SH-SY5Y (cell line): ENCODE measurements at regions not wholly inside any gene's neighbourhood (a gene's known extent, or its start where the extent isn't known, plus 50 kb on each side); places are given as distances from the start of the nearest gene placed in this dataset.

Source experiments
- GATA2 ChIP-seq: IDR thresholded peaks from 2 replicates; pipeline ENCODE4 v1.6.1; 2011; ENCODE audit warnings: mild to moderate bottlenecking, low read depth, low read length
- GATA3 ChIP-seq: IDR thresholded peaks from 2 replicates; pipeline ENCODE4 v1.6.1; 2011; ENCODE audit warnings: low read depth, mild to moderate bottlenecking, low read length, moderate library complexity

DNA sequence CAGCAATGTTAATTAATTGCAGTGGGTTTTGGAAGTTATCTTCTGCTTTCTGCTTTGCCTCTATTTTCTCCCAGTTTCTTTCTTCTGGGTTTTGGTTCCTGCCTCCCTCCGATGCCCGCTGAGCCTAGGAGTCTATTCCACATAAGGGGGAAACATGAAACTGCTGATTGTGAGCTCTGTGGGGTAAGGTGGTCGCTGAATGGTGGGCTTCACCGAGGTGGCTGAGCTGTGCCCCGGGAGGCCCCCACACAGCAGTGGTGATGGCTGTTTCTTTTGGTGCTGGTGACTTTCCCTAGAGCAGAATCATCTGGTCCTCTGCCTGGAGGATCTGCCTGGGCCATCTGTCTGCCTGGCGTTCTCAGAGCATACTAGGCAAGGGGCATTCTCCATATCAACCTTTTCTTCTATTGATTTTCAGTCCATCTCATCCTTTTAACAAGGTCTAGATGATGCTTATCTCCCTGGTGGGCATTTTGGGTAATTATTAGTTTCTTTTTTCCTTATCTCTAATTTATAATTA lies 68.8 kb upstream of the ATP2B2 start:
- no peak for TF ChIP-seq GATA2
- TF ChIP-seq GATA3: no peak

DNA sequence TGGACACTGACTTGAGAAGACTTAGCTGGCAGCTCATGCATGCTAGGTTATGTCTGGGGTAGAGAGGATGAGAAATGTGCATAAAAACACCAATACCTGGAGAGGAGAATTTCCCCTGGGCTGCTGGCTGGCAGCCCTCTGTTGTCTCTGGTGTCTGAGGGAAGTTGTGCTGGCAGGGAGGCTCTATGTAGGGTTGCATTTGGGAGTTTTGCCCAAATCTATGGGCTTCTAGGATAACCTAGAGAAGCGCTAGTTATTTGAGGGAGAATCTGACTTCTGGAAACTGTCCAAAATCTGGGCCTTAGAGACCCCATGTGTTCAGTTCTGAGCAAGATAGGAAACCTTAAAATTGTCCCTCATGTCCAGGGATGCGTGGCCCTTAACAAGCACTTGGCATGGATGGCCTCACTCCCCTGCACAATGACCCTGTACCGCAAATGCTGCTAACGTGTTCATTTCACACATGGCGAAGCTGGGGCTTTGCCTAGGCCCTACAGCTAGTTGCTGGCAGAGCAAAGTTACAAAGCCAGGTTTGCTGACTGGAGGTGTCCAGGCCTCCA lies 70.3 kb upstream of the ATP2B2 start:
- TF ChIP-seq GATA2 (no peak), GATA3 (no peak)

DNA sequence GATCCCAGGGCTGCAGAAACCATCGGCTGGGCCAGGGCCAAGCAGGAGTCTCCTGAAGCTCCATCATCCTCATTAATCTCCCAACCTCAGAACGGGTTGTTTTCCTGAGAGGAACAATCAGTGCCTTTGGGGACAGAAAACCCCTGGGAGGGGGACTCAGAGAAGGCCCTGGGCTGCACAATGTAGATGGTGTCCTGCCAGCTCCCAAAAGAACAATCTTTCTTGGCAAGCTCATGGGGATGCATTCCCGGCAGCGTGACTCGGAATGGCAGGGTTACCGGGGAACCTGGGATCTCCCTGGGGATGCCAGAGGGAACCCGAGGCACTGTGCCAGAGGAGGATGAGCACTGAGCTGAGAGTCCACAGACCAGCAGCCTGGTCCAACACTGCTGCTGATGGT lies 72.1 kb upstream of the ATP2B2 start:
- TF ChIP-seq GATA2 (no peak), GATA3 (no peak)

GRCh38 chr3:10580426-10580825 lies 75.0 kb upstream of the ATP2B2 start:
- TF ChIP-seq GATA3: no peak
- no peak for TF ChIP-seq GATA2

DNA sequence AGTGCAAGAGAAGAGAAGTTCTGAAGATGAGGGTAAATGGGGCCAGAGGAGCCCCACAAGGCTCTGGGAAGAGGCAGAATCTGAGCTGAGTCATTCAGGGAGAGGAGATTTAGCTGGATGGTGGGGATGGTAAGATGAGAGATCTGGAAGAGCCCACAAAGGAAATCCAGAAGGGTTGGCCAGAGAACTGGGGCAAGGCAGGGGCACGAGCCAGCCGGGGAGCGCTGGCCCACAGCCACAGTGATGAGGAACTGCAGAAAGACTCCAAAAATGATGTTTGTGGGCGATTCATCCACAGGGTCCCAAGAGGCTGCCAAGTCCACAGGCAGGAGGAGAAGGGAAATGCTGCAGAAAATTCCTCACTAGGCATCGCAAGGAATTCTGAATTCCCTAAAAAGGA lies 75.9 kb upstream of the ATP2B2 start:
- TF ChIP-seq GATA2 (no peak), GATA3 (no peak)

DNA sequence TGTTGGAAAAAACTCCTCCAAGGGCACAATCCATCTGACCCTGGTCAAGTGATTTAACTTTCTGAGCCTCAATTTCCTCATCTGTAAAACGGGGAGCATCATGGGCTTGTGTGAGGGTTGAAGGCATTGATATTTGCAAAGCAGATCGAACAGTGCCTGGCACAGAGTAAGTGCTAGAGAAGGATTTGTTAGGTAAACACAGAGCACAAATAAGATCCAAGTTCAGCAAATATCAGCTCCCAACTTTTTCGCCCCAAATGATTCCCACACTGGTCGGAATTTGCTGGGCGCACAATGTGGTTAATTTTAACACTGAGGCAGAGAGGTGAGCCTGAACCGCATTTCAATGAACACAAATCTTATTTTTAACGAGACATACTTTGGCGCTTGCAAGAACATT lies 76.3 kb upstream of the ATP2B2 start:
- TF ChIP-seq GATA3 (no peak), GATA2 (no peak)

- no peak for TF ChIP-seq GATA3
- TF ChIP-seq GATA2: no peak
Observed at GRCh38 chr3:10582733-10583132, 77.3 kb upstream of the ATP2B2 start.

DNA sequence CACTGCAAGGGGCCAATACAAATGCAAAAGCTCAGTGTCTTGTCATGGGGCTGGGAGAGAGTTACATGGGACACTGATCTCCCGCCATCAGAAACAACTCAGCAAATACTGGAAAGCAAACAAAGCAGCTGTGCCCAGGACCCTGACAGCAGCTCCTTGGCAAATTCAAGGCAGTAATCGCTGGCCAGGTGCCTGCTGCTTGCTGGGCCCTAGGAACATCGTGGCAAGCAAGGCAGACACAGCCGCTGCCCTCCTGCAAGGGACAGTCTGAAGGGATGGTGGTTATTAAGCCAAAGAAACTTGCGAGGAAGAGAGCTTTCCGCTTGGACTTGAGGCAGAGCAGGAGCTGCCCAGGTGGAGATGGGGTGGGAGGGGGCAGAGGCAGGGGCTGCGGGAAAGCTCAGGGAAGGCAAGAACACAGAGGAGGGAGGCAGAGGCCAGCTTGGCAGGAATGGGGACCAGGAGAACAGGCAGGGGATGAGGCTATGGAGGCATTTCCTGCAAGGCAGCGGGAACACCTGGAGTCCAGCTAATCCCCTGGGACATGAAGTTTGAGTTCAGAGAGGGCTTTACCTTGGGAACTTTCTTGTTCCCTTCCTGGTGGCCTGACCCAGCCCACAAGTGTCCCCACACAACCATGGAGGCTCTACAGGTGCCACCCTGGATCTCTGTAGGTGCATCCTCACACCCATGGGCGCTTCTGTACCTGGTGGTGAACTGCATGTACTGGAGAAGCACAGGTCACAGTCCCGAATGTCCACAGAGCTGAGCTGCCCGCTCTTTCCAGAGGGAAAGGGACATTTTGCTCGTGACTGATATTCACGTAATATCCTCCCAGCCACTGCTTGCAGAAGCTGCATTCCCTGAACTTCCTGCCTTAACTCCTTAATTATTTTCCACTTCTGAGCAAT lies 78.7 kb upstream of the ATP2B2 start:
- no peak for TF ChIP-seq GATA3
- TF ChIP-seq GATA2: no peak

- no peak for TF ChIP-seq GATA2
- no peak for TF ChIP-seq GATA3
Observed at GRCh38 chr3:10585945-10586344, 80.6 kb upstream of the ATP2B2 start.

- TF ChIP-seq GATA3: no peak
- TF ChIP-seq GATA2: no peak
Observed at GRCh38 chr3:10594915-10595314, 89.5 kb upstream of the ATP2B2 start.

DNA sequence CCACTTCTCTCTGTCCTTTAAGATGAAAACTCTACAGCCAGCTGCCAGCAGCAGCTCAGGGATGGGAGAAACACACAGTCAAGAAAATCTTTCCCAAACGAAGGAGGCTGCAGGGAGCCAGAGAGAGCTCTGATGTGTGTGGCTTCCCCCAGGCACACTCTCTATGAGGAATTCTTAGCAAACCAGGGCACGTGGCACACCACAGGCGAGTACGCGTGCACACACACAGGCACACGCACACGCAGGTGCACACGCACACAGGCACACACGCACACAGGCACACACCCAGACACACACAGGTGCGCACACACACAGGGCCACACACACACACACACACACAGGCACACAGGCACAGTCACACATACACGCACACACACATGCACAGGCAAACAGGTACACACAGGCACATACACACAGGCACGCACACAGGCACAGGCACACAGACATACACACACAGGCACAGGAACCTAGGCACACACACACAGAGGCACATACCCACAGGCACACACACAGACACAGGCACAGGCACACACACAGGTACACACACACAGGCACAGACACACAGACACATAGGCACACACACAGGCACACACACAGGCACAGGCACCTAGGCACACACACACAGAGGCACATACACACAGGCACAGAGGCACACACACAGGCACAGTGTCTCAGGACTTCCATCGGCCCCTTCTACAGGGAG lies 91.5 kb upstream of the ATP2B2 start:
- TF ChIP-seq GATA2: no peak
- no peak for TF ChIP-seq GATA3

- no peak for TF ChIP-seq GATA3
- TF ChIP-seq GATA2: no peak
Observed at GRCh38 chr3:10597733-10598132, 92.3 kb upstream of the ATP2B2 start.

DNA sequence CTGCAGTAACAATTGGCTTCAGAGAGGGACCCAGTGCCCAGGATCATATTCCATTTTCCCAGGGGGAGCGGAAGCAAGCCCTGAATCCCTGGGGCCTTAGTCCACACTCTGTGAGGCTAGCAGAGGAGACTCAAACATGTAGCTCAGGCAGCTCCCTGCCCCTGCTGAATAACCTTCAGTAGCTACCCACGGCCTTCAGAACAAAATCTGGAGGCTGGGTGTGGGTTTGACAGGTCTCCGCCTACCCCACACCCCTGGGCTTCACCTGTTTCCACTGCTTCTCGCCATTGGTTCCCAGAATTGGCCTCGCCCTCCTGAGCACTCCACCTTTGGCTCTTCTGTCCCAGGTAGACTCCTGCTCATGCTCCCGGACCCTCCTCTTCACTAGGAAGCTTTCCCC lies 93.6 kb upstream of the ATP2B2 start:
- TF ChIP-seq GATA3 (no peak), GATA2 (no peak)

DNA sequence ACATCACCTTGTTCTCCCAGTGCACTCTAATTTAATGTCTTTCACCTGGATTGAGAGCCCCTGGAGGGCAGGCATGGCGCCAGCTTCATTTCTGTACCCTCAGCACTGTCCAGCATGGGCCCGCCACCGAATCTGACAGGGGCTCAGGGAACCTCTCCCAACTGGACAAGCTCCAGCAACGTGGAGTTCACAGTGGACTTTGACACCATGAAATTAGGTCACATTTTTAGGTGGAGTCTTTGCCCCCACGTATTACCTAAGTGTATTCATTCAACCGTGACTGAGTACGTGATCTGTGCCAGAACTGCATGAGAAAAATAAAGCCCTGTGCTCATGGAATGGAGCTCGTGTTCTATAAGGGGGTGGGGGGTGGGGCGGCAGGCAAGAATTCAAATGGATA lies 94.1 kb upstream of the ATP2B2 start:
- no peak for TF ChIP-seq GATA3
- TF ChIP-seq GATA2: no peak
